HG03571 (cell line): ENCODE measurements at regions not wholly inside any gene's neighbourhood (a gene's known extent, or its start where the extent isn't known, plus 50 kb on each side); places are given as distances from the start of the nearest gene placed in this dataset.

Source experiments
- ATAC-seq: cut with Tn5 transposase; IDR thresholded peaks from one replicate; pipeline ENCODE4 v1.9.1; 2021; ENCODE audit not compliant: unreplicated experiment

GRCh38 chr6:170483413-170483812 lies 69.7 kb downstream of the PSMB1 start:
- no peak for ATAC-seq

- ATAC-seq = no peak
These were observed 72.9 kb downstream of the PSMB1 start for GRCh38 chr6:170480050-170480692.

GRCh38 chr6:170476360-170476759 lies 76.7 kb downstream of the PSMB1 start:
- ATAC-seq = no peak

- no peak for ATAC-seq
These were observed 78.0 kb downstream of the PSMB1 start for GRCh38 chr6:170475118-170475517.

GRCh38 chr6:170473801-170474200 lies 79.3 kb downstream of the PSMB1 start:
- no peak for ATAC-seq

- ATAC-seq = no peak
These were observed 79.8 kb downstream of the PSMB1 start for GRCh38 chr6:170473301-170473717.

- ATAC-seq = no peak
These were observed 81.6 kb downstream of the PSMB1 start for GRCh38 chr6:170471491-170471890.

GRCh38 chr6:170470734-170471133 lies 82.4 kb downstream of the PSMB1 start:
- no peak for ATAC-seq

GRCh38 chr6:170464524-170464979 lies 88.6 kb downstream of the PSMB1 start:
- ATAC-seq = no peak

- no peak for ATAC-seq
These were observed 89.0 kb downstream of the PSMB1 start for GRCh38 chr6:170464080-170464479.

GRCh38 chr6:170463101-170463721 lies 89.9 kb downstream of the PSMB1 start:
- no peak for ATAC-seq

- no peak for ATAC-seq
These were observed 90.6 kb downstream of the PSMB1 start for GRCh38 chr6:170462366-170463020.

- no peak for ATAC-seq
These were observed 91.3 kb downstream of the PSMB1 start for GRCh38 chr6:170461556-170462365.

- no peak for ATAC-seq
These were observed 92.0 kb downstream of the PSMB1 start for GRCh38 chr6:170461111-170461510.

GRCh38 chr6:170460641-170461040 lies 92.5 kb downstream of the PSMB1 start:
- no peak for ATAC-seq

- peak; percentile 74 for ATAC-seq
These were observed 93.7 kb downstream of the PSMB1 start for GRCh38 chr6:170459451-170459850.

- ATAC-seq = no peak
These were observed 96.0 kb downstream of the PSMB1 start for GRCh38 chr6:170456886-170457698.
